RWPE1 (cell line): ENCODE measurements at regions not wholly inside any gene's neighbourhood (a gene's known extent, or its start where the extent isn't known, plus 50 kb on each side); places are given as distances from the start of the nearest gene placed in this dataset.

Source experiments
- CTCF ChIA-PET: fragments of 350-600 bp; sonication (Branson Sonifier 250); formaldehyde crosslinking; extraction: SDS; loops from one replicate; lab custom pipeline; 2021; lab: Yijun Ruan, JAX
- POLR2A ChIA-PET: fragments of 400-600 bp; formaldehyde crosslinking; extraction: SDS; loops from one replicate; lab custom pipeline; 2020; ENCODE audit warnings: antibody characterized with exemption; ENCODE audit not compliant: low non-redundant PET; lab: Yijun Ruan, JAX
- DNase-seq: peaks from one replicate; pipeline ENCODE4 v3.0.0; 2012; ENCODE audit warnings: low spot score
- H3K27ac ChIP-seq: fragments of 450-650 bp; 2 replicates; pipeline ENCODE4 v1.5.1; 2017
- CTCF ChIP-seq: fragments of 450-650 bp; conservative IDR thresholded peaks from 2 replicates; pipeline ENCODE4 v1.5.1; 2017; ENCODE audit warnings: low read depth, mild to moderate bottlenecking

GRCh38 chr7:130960208-130960988 lies 226.4 kb upstream of the KLF14 start:
- peak; percentile 65 for DNase-seq
- H3K27ac ChIP-seq, result peak overlapping the region; percentile 78; the same call in 1 of the 2 replicates
- POLR2A ChIA-PET, result no interaction called here
- no peak for TF ChIP-seq CTCF
- CTCF ChIA-PET, result interaction anchor here (0.7 to 2.0 kb wide), 3 partner anchors 40 to 80 kb away, joined by 3 to 6 read pairs (median 6); no protein-coding TSS in a partner anchor

- H3K27ac ChIP-seq, result peak overlapping the region; percentile 72
- POLR2A ChIA-PET, result no interaction called here
- CTCF ChIA-PET, result interaction anchor here (0.7 to 2.0 kb wide), 3 partner anchors 21 to 79 kb away, joined by 3 to 6 read pairs (median 3); no protein-coding TSS in a partner anchor
- no peak for TF ChIP-seq CTCF
- peak; percentile 36 for DNase-seq
Observed at GRCh38 chr7:130961128-130961601, 227.2 kb upstream of the KLF14 start.

GRCh38 chr7:130962109-130962508 lies 228.1 kb upstream of the KLF14 start:
- CTCF ChIA-PET, result interaction anchor here (0.6 to 0.7 kb wide), 2 partner anchors 15 to 20 kb away, joined by 3 to 6 read pairs; no protein-coding TSS in a partner anchor
- POLR2A ChIA-PET, result no interaction called here
- H3K27ac ChIP-seq, result no peak overlapping the region
- no peak for TF ChIP-seq CTCF
- DNase-seq, result no peak

GRCh38 chr7:130963339-130963738 lies 229.3 kb upstream of the KLF14 start:
- POLR2A ChIA-PET, result no interaction called here
- TF ChIP-seq CTCF, result no peak
- no peak for DNase-seq
- no peak overlapping the region for H3K27ac ChIP-seq
- CTCF ChIA-PET, result no interaction called here

GRCh38 chr7:130965515-130965914 lies 231.5 kb upstream of the KLF14 start:
- POLR2A ChIA-PET, result no interaction called here
- CTCF ChIA-PET, result no interaction called here
- TF ChIP-seq CTCF, result no peak
- H3K27ac ChIP-seq, result no peak overlapping the region
- no peak for DNase-seq

GRCh38 chr7:130966246-130967009 lies 232.4 kb upstream of the KLF14 start:
- POLR2A ChIA-PET, result no interaction called here
- CTCF ChIA-PET, result interaction anchor here (0.6 kb wide), 1 partner anchor 648 kb away, joined by 3 read pairs; no protein-coding TSS in a partner anchor
- no peak for DNase-seq
- TF ChIP-seq CTCF, result no peak
- H3K27ac ChIP-seq, result no peak overlapping the region
